Central memory CD8-positive, alpha-beta T cell (primary cell): ENCODE measurements at regions not wholly inside any gene's neighbourhood (a gene's known extent, or its start where the extent isn't known, plus 50 kb on each side); places are given as distances from the start of the nearest gene placed in this dataset.

ENCODE experiments used
- ATAC-seq: fragments of 150-1000 bp; cut with Tn5 transposase; replicated peaks from 2 replicates; pipeline ENCODE4 v1.10.0; 2022; ENCODE audit warnings: mild to moderate bottlenecking, moderate FRiP score, moderate number of reproducible peaks; ENCODE audit not compliant: poor library complexity, severe bottlenecking; ENCODE audit errors: extremely low read depth
- DNase-seq, 2 donors: peaks; one replicate each; pipeline ENCODE4 v3.0.0; 2021; ENCODE audit warnings: low spot score in 2 of 2
- H3K27ac Mint-ChIP-seq: one replicate; pipeline ENCODE4 v1.8.0; 2022; ENCODE audit warnings: low read depth, mild to moderate bottlenecking, moderate library complexity, mixed read lengths
- H3K27me3 Mint-ChIP-seq: one replicate; pipeline ENCODE4 v1.8.0; 2022; ENCODE audit warnings: mixed read lengths
- H3K36me3 Mint-ChIP-seq: one replicate; pipeline ENCODE4 v1.8.0; 2022; ENCODE audit warnings: mild to moderate bottlenecking, moderate library complexity, mixed read lengths; ENCODE audit not compliant: insufficient read depth
- H3K4me1 Mint-ChIP-seq: one replicate; pipeline ENCODE4 v1.8.0; 2022; ENCODE audit warnings: mixed read lengths
- H3K4me3 Mint-ChIP-seq: one replicate; pipeline ENCODE4 v1.8.0; 2022; ENCODE audit warnings: mild to moderate bottlenecking, moderate library complexity, mixed read lengths
- H3K9me3 Mint-ChIP-seq: one replicate; pipeline ENCODE4 v1.8.0; 2022; ENCODE audit warnings: mixed read lengths

- Mint-ChIP-seq H3K4me1 (no peaks in the 10 kb centered on the region), H3K27me3 (peaks cover 8% of the 10 kb centered on the region), H3K36me3 (no peaks in the 10 kb centered on the region), H3K9me3 (no peaks in the 10 kb centered on the region), H3K4me3 (no peak overlapping the region), H3K27ac (no peak overlapping the region)
- DNase-seq (no peak), ATAC-seq (no peak)
These were observed 169.1 kb upstream of the SASH1 start for GRCh38 chr6:148173548-148173947.

- Mint-ChIP-seq H3K27ac (no peak overlapping the region), H3K36me3 (no peaks in the 10 kb centered on the region), H3K4me3 (no peak overlapping the region), H3K9me3 (no peaks in the 10 kb centered on the region), H3K27me3 (peaks cover 8% of the 10 kb centered on the region), H3K4me1 (no peaks in the 10 kb centered on the region)
- ATAC-seq (no peak), DNase-seq (no peak)
These were observed 167.0 kb upstream of the SASH1 start for GRCh38 chr6:148175550-148176188.

- H3K9me3 Mint-ChIP-seq = no peaks in the 10 kb centered on the region
- no peaks in the 10 kb centered on the region for H3K4me1 Mint-ChIP-seq
- H3K4me3 Mint-ChIP-seq = no peak overlapping the region
- no peak overlapping the region for H3K27ac Mint-ChIP-seq
- ATAC-seq = no peak
- H3K36me3 Mint-ChIP-seq = no peaks in the 10 kb centered on the region
- H3K27me3 Mint-ChIP-seq = peaks cover 12% of the 10 kb centered on the region
- no peak for DNase-seq
These were observed 164.9 kb upstream of the SASH1 start for GRCh38 chr6:148177589-148178233.

DNA sequence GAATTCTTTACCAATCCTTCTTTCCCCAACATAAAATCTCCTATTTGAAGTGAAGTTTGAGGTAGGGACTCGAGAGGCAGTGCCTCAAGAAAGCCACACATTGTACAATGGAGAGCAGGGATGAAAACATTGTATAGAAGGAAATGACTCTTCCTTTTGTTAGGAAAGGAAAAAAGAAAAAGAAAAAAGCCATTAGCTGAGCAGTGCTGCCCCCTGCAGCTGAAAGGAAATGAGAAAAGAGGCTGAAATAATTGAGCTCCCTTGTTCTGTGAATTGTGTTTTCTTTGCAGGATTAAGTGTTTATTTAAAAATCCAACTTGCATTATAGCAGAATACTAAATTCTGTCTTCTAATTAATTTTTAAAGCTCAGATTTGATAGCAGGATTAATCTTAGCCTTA is 162.9 kb upstream of the SASH1 start:
- no peaks in the 10 kb centered on the region for H3K9me3 Mint-ChIP-seq
- no peak overlapping the region for H3K4me3 Mint-ChIP-seq
- DNase-seq (no peak), ATAC-seq (no peak)
- no peaks in the 10 kb centered on the region for H3K4me1 Mint-ChIP-seq
- H3K27me3 Mint-ChIP-seq = peaks cover 26% of the 10 kb centered on the region
- no peak overlapping the region for H3K27ac Mint-ChIP-seq
- H3K36me3 Mint-ChIP-seq = no peaks in the 10 kb centered on the region

- DNase-seq = no peak
- Mint-ChIP-seq H3K36me3 (no peaks in the 10 kb centered on the region), H3K27me3 (peaks cover 24% of the 10 kb centered on the region), H3K9me3 (no peaks in the 10 kb centered on the region), H3K4me3 (no peak overlapping the region), H3K4me1 (no peaks in the 10 kb centered on the region), H3K27ac (no peak overlapping the region)
- no peak for ATAC-seq
These were observed 160.3 kb upstream of the SASH1 start for GRCh38 chr6:148182378-148182777.

DNA sequence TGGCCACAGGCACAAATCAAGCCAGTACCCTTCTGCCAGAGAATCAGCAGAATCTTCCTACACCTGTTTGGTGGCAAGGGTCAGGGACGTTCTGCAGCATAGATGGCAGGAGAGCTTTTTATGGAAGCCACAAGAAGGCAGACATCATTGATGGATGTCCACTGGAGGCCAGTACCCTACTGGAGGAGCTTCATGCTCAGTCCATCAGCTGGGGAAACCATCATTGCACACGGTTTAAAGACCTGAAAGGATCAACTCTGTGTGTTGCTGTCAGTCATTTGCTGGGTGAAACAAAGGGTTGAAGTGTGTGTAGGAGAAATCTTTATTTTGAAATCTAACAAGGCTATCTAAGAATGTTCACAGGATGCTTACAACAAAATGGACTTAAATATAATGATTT is 158.9 kb upstream of the SASH1 start:
- no peak for ATAC-seq
- no peak overlapping the region for H3K4me3 Mint-ChIP-seq
- peaks cover 30% of the 10 kb centered on the region for H3K27me3 Mint-ChIP-seq
- H3K27ac Mint-ChIP-seq = no peak overlapping the region
- H3K36me3 Mint-ChIP-seq = no peaks in the 10 kb centered on the region
- no peaks in the 10 kb centered on the region for H3K9me3 Mint-ChIP-seq
- H3K4me1 Mint-ChIP-seq = no peaks in the 10 kb centered on the region
- DNase-seq = no peak

DNA sequence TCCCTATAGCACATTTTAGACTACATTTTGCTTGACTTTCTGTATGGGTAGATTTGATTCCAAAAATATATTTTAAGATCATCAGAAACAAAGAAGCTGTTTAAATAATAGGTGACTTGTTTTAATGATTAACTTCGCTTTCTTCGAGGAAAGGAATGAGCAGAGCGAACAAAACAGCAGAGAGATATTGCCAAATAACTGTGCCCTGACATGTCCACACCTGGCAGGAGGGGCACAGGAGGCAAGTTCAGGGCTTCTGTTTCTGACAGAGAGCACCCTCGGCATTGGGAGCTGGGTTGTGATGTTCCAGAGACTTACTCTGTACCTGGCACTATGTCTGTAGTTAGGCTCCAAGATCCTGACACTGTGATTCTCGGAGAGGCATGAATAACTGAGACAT is 155.7 kb upstream of the SASH1 start:
- no peak overlapping the region for H3K4me3 Mint-ChIP-seq
- DNase-seq (no peak), ATAC-seq (no peak)
- H3K27ac Mint-ChIP-seq = no peak overlapping the region
- H3K27me3 Mint-ChIP-seq = peaks cover 43% of the 10 kb centered on the region
- H3K9me3 Mint-ChIP-seq = no peaks in the 10 kb centered on the region
- H3K4me1 Mint-ChIP-seq = no peaks in the 10 kb centered on the region
- no peaks in the 10 kb centered on the region for H3K36me3 Mint-ChIP-seq

DNA sequence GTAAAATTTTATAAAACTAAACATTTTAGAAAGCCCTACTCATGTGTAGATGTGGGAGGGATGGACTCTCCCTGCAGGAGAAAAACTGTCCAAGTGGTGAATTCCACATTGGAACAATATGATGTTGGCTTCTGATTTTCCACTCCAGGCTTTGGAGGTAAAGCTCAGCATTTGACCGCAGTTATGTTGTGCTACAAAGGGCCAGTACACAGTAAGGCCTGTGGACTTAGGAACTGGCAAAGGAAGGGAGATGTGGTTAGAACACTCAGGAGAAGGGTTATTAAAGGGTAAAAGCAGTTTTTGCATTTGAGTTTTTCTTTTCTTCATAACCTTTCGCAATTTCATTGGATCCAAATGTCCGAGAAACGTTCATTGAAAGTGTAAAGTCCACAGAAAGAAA is 150.3 kb upstream of the SASH1 start:
- no peaks in the 10 kb centered on the region for H3K4me1 Mint-ChIP-seq
- no peak overlapping the region for H3K27ac Mint-ChIP-seq
- DNase-seq (no peak), ATAC-seq (no peak)
- no peak overlapping the region for H3K4me3 Mint-ChIP-seq
- peaks cover 44% of the 10 kb centered on the region for H3K27me3 Mint-ChIP-seq
- no peaks in the 10 kb centered on the region for H3K9me3 Mint-ChIP-seq
- no peaks in the 10 kb centered on the region for H3K36me3 Mint-ChIP-seq

DNA sequence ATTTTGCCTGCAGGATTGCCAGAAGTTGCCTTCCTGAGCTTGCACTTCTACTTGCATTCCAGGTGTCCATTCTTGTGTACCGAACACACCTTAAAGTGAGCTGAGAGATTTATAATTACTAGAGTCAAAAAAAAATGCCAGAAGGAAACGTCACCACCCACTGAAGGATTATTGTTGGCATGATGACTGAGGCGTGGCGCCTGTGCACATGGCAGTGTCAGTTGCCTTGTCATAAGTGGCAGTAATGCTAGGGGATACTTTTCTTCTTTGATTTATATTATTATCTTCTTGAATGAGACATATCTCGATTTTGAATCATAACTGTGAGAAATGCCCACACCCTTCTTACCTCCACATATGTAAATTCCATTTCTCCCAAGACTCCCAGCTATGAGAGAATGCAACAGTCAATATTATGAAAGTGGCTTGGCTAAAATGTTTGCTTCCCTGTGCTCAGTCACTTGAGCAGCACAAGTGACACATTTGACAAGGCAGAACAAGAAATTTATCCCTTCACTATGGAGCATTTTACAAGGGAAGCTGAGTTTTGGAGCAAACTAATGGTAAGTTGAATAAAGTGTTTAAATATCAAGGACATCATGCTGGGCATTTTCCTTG is 149.5 kb upstream of the SASH1 start:
- Mint-ChIP-seq H3K4me1 (no peaks in the 10 kb centered on the region), H3K27me3 (peaks cover 49% of the 10 kb centered on the region), H3K36me3 (peaks cover 1% of the 10 kb centered on the region), H3K27ac (no peak overlapping the region), H3K4me3 (no peak overlapping the region), H3K9me3 (no peaks in the 10 kb centered on the region)
- ATAC-seq = no peak
- no peak for DNase-seq

GRCh38 chr6:148195511-148195910 is 147.1 kb upstream of the SASH1 start:
- peaks cover 5% of the 10 kb centered on the region for H3K9me3 Mint-ChIP-seq
- no peak for ATAC-seq
- peaks cover 1% of the 10 kb centered on the region for H3K36me3 Mint-ChIP-seq
- no peaks in the 10 kb centered on the region for H3K4me1 Mint-ChIP-seq
- peaks cover 47% of the 10 kb centered on the region for H3K27me3 Mint-ChIP-seq
- no peak overlapping the region for H3K4me3 Mint-ChIP-seq
- no peak for DNase-seq
- no peak overlapping the region for H3K27ac Mint-ChIP-seq

DNA sequence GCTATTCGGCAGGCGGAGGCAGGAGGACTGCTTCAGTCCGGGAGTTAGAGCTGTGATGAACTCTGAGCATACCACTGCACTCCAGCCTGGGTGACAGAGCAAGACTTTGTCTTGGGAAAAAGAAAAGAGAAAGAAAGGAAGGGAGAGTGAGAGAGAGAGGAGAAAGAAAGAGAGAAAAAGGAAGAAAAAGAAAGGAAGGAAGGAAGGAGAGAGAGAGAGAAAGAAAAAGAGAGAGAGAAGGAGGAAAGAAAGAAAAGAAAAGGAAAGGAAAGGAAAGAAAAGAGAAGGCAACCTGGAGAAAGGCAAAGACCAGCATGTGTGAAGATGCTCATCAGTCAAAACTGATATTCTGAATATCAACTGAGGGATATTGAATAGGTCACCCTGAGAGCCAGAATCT is 143.1 kb upstream of the SASH1 start:
- H3K4me3 Mint-ChIP-seq = no peak overlapping the region
- peaks cover 5% of the 10 kb centered on the region for H3K4me1 Mint-ChIP-seq
- DNase-seq = no peak
- no peak overlapping the region for H3K27ac Mint-ChIP-seq
- peaks cover 57% of the 10 kb centered on the region for H3K27me3 Mint-ChIP-seq
- peaks cover 15% of the 10 kb centered on the region for H3K9me3 Mint-ChIP-seq
- H3K36me3 Mint-ChIP-seq = peaks cover 4% of the 10 kb centered on the region
- no peak for ATAC-seq

DNA sequence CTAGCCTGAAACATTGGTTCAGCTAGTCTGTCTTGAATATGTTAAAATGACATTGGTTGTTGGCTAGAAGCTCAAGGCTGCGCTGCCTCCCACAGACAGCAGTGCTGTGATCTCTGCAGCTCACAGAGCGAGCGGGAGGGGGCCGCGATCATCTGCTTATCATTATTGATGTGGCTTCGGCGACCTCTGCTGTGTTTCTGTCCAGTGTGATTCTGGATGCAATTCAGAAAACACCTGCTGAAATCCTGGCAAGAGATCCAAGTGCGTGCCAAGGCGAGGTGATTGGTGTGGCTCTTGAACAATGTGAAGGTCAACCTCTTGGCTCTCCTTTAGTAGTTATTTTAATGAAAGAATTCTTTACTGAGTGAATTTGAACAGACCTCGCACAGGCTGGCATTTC is 142.3 kb upstream of the SASH1 start:
- no peak overlapping the region for H3K27ac Mint-ChIP-seq
- no peak for ATAC-seq
- H3K36me3 Mint-ChIP-seq = peaks cover 4% of the 10 kb centered on the region
- no peak overlapping the region for H3K4me3 Mint-ChIP-seq
- H3K4me1 Mint-ChIP-seq = peaks cover 5% of the 10 kb centered on the region
- DNase-seq = no peak
- peaks cover 56% of the 10 kb centered on the region for H3K27me3 Mint-ChIP-seq
- peaks cover 16% of the 10 kb centered on the region for H3K9me3 Mint-ChIP-seq

- Mint-ChIP-seq H3K4me1 (peaks cover 10% of the 10 kb centered on the region), H3K36me3 (peaks cover 4% of the 10 kb centered on the region), H3K9me3 (peaks cover 20% of the 10 kb centered on the region), H3K4me3 (no peak overlapping the region), H3K27me3 (peaks cover 51% of the 10 kb centered on the region), H3K27ac (no peak overlapping the region)
- ATAC-seq (no peak), DNase-seq (no peak)
These were observed 141.9 kb upstream of the SASH1 start for GRCh38 chr6:148200781-148201180.
